ENCODE measurements at regions not wholly inside any gene's neighbourhood (a gene's known extent, or its start where the extent isn't known, plus 50 kb on each side); places are given as distances from the start of the nearest gene placed in this dataset.
"Not testable (repeated sequence)": the region's sequence is repeated elsewhere in the genome, so short reads cannot be mapped to it uniquely, and the experiment has no call there.

DNA sequence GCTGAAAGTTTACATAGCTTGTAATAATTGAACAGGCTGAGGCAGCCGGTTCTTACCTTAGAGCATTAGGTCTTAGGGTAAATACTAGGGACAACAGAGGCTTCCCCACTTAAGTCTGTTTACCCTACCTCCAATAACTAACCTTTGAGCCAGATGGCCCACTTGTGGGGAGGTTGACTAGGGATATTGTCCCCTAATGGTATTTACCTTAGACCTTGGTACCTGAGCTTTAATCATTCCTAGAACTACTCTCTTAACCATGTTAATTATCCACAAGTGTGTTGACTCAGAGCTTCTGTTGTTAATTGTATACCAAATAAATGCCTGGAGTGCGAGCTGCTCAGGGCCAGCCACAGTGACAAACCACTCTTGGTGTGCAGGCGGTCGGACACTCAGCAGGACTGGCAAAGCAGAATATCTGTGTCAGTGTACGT is 299.2 kb downstream of the TRIML1 start:
- DNase-seq = not testable (repeated sequence)

DNA sequence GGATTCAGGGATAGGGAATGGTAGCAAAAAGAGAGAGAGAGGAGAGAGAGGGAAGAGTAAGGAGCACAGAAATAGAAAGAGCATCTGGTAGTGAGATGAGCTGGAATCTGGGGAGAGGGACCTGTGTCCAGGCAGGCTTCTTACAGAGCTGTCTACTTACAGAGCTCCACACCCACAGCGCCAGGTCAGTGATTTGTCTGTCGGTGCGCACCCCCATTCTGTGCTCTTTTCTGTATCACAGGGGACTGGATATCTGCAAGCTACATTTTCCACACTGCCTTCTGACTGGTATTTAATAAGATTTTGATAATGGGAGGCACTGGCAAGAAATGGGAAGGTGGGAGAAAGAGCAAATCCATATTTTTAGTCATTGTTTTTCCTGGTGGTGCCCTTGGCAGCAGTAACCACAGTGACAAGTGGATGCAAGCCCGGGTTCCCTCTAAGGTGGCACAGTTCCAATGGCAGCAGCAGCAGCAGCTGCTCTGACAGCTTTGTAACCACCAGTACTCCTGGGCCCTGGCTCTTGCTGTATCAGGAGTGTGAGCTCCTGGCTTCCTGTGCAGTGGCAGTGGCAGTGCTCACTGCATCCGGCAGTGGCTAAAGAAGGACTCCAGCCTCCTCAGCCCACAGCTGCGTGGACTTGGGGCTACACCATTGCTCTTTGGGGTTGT is 300.5 kb downstream of the TRIML1 start:
- no peak for DNase-seq

GRCh38 chr4:188444500-188444899 is 305.3 kb downstream of the TRIML1 start:
- no peak for DNase-seq

GRCh38 chr4:188448996-188449395 is 309.8 kb downstream of the TRIML1 start:
- not testable (repeated sequence) for DNase-seq

DNA sequence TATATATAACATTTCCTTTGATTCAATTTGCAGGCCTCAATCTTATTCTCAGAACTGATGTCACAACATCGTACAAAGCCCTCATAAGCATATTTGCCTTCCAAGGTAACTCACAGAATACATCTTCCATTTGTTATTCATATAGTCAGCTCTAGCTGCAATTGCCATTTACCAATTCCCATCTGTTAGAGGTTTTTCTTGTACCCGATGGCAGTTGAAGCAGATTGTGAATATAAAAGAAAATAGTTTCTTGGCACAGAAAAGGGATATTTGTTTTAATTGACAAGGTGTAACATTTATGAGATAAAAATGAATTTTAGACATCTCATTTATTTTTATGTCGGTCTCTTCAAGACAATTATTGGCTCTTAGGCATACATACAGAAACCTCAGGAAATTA is 311.3 kb downstream of the TRIML1 start:
- DNase-seq = no peak

- no peak for DNase-seq
Measured at GRCh38 chr4:188452097-188452496, 312.9 kb downstream of the TRIML1 start.

DNA sequence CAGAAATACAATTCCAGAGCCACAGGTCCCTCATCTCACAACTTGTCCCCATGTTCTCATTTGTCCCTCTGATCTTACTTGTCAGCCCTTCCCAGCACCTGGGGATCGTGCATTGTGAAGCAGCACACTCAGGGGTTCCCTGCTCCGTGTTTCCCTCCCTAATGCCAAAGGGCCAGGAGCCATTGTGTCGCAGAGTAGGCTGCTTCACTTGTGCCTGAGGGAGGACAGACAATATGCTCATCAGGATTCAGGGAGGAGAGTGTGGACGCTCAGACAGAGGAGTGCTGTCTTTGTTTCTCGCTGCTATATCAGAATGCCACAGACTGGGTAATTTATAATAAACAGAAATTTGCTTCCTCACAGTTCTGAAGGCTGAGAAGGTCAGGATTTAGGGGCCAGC is 315.3 kb downstream of the TRIML1 start:
- no peak for DNase-seq

GRCh38 chr4:188455062-188455752 is 316.0 kb downstream of the TRIML1 start:
- no peak for DNase-seq

GRCh38 chr4:188459381-188459780 is 320.1 kb downstream of the TRIML1 start:
- DNase-seq = no peak

- DNase-seq = no peak
Measured at GRCh38 chr4:188463909-188464308, 324.7 kb downstream of the TRIML1 start.

DNA sequence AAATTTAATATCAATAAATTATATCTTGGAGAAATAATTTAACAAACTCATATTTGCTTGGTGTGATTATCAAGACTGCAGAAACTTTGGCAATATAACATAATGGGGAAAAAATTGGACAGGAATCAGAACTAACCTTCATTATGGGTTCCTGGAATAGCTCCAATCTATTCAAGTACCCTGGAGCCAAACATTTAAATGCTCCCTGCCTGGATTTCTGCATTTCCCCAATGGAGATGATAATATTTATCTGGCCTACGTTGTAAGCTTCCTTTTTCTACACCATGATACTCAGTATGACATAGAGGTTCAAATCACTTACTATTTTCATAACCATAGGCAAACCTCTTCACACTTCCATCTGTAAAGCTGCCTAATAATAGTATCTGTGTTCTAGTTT is 326.8 kb downstream of the TRIML1 start:
- DNase-seq = no peak

DNA sequence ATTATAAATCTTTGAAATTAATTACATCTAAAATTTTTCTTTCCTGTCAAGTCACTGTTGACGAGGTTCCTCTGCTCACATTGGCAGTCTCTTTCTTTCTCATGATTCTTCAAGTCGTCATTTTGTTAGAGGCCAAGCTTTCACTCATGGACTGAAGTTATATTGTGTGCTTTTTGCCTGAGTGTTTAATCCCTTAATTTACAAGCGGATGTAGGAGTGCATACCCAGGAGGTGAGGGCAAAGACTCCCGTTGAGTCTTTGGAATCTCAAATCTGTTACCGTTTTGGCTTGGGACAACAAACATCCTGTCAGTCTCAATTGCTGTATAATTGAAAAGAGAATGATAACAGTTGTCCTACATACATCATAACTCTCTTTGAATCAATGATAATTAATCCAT is 345.0 kb downstream of the TRIML1 start:
- no peak for DNase-seq

GRCh38 chr4:188485906-188486305 is 346.7 kb downstream of the TRIML1 start:
- no peak for DNase-seq

DNA sequence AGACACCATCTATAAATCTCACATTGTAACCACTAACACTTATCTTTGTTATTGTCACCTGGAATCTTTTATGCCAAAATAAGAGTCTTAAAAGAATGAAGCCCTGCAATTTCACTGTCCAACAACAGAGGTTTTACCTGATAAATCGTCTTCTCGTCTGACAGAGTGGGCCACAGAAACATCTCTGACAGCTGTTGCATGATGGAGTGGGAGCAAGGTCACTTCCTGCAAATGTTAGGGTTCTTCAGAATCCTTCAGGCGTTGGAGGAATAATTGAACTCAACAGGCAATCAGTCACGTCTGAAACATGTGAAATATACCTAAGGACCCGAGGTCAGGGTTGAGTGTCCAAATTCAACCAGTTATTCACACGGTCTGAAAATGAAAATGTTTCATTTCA is 353.6 kb downstream of the TRIML1 start:
- DNase-seq = no peak

DNA sequence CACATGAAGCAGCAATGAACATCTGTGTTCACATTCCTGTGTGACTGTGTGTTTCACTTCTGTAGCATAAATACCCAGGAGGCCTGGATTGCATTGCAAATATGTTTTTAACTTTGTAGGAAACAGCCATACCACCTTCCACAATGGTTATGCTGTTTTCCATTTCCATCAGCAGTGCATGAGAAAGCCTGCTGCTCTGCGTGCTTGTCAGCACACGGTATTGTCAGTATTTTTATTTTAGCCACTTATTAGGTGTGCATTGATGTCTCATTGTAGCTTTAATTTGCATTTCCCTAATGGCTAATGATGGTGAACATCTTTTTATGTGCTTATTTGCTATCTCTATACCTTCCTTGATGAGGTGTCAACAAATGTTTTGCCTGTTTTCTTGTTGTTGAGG is 355.9 kb downstream of the TRIML1 start:
- no peak for DNase-seq

GRCh38 chr4:188511431-188511830 is 372.2 kb downstream of the TRIML1 start:
- no peak for DNase-seq

GRCh38 chr4:188532751-188533150 is 393.5 kb downstream of the TRIML1 start:
- DNase-seq = no peak

DNA sequence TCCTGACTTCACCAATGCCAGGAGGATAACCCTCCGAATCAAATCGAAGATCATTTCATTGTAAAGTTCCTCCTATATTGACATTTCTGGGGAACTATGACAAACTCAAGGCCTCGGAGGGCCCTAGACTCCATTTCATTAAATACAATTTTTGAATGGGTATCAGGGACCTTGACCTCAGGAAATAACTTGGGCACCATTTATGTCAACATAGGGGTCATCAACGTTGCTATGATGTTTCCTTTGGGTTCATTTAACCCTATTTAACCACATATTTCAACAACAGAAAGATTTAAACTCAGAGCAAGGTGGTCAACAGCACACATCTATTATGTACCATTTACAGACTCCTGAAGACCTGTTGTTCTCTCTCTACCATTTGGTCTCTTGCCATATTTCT is 395.1 kb downstream of the TRIML1 start:
- DNase-seq = no peak

- no peak for DNase-seq
Measured at GRCh38 chr4:188534917-188535316, 395.7 kb downstream of the TRIML1 start.

DNA sequence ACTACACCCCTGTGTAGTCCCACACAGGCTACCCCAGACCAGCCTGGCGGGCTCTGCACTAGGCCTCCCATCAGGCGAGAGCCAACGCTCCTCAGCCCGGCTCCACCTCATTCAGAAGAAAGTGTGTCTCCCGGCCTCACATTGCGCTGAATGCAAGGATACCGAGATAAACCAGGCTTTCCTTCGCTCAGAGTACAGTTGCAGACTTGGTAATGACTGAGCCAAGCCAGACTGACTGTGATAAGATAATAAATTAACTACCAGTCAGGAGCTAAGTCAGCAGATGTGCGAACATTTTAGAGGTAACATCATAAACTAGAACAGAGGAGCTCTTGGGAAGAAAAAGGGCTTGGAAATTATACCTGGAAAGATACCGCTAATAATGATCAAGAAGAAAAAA is 397.6 kb downstream of the TRIML1 start:
- no peak for DNase-seq

- no peak for DNase-seq
Measured at GRCh38 chr4:188550296-188550695, 411.1 kb downstream of the TRIML1 start.

- no peak for DNase-seq
Measured at GRCh38 chr4:188551156-188551555, 411.9 kb downstream of the TRIML1 start.

- DNase-seq = no peak
Measured at GRCh38 chr4:188552741-188553275, 413.6 kb downstream of the TRIML1 start.

GRCh38 chr4:188554413-188554812 is 415.2 kb downstream of the TRIML1 start:
- no peak for DNase-seq

DNA sequence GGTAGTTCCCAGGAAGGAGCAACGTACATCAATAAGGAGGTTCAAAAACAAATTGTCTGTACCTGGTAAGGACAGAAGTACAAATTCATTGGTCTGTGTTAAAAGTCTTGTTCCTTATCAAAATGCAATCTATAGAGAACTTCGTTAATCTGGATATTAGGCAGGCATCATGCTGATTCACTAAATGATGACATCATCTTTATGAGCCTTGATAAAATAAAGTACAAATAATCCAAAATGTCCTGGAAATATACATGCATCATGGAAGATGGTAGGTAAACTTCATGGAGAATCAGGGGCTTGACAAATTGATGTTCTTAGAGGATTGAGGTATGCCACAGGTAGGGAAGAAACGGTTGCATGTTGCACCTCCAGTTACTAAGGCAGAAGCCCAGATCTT is 433.9 kb downstream of the TRIML1 start:
- no peak for DNase-seq

Data from activated CD4-positive, alpha-beta T cell treated with anti-CD3 and anti-CD28 coated beads for 1 hour (primary cell).